ENCODE measurements at regions not wholly inside any gene's neighbourhood (a gene's known extent, or its start where the extent isn't known, plus 50 kb on each side); places are given as distances from the start of the nearest gene placed in this dataset.

DNA sequence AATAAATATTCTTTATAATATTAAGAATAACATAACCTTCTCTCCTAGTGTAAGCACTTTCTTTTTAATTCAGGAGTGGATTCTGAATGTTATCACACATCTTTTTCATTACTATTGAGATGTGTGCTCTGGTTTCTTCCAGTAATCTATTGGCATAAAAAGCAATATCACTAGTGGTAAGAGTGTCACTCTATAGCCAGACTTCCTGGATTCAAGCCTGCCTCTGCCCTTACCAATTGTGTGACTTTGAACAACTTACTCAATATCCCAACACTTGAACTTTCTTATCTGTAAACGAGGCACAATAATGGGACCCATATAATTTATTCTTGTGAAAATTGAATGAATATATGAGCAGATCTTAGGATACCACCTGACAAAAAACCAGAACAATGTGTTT lies 71.0 kb downstream of the SEM1 start:
- DNase-seq, result no peak

DNA sequence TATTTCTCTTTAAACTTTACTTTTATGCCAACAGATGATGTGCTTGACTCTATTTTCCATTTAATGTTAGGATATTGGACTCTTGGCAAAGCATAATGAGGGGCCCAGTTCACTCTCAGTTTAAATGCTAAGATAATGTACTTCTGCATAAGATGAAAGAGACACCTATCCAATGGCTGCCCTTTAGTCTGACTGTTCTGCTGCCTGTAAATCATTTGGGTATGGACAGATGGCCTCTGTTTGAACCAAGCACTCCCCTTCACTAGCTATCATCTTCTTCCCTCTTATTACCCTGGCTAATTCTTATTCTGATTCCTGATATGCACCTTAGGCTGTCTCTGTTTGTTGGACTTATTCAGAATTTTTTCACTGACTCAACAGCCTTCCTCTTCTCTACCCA lies 72.1 kb downstream of the SEM1 start:
- DNase-seq, result no peak

DNA sequence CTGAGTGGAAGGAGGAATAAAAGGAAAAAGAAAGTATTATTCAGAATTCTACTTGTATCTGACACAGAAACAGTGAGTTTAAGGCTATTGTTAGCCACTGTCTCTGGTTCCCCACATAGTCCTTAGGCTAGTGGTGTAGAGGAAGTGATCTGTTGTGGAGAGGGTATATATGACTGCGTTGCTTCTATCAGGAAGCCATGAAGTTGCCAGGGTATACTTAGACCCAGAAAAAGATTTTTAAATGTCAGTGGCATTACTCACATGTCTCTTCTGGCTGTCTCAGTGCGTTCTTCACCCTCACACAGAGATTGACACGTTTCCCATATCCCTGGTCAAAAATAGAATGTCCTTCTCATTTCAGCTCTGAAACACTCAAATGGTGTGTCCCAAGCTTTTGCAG lies 72.7 kb downstream of the SEM1 start:
- DNase-seq, result no peak

DNA sequence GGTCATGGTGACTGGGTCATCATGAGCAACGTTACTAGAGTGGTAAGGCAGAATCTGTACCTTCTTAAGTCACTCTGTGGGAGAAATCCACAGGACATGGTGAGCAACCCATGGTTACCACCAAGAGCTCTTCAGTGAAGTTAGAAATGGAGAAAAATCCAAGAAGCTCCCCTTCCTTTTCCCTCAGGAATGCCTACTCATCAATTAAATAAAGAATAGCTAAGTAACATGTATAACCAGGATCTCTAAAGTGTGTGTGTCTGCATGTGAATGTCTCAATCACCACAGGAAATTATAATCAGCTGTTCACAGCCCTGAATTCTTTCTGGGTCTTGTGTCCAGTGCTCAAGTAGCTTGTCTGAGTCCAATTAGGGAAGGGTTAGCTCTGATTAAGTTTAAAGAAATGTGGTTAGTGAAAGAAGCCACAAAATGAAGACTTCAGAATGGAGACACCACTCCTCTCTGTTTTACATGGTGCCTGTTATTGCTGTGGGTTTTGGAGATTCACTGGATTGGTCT lies 73.2 kb downstream of the SEM1 start:
- no peak for DNase-seq

DNA sequence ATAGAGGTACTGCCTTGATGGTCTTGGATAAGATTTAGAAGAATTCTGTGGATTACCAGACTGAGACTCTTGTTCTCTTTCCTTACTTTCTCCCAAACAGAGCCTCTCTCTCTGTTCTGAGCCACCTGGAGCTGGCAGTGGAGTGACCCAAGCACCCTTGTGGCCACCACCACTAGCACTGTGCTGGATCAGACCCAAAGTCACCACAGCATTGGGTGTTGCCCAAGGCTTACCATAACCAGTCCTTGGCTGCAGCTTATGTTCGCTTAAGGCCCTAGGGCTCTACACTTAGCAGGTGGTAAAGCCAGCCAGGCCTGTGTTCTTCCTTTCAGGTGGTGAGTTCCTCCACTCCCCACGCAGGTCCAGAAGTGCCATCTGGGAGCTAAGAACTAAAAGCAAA lies 79.8 kb downstream of the SEM1 start:
- DNase-seq, result no peak

DNA sequence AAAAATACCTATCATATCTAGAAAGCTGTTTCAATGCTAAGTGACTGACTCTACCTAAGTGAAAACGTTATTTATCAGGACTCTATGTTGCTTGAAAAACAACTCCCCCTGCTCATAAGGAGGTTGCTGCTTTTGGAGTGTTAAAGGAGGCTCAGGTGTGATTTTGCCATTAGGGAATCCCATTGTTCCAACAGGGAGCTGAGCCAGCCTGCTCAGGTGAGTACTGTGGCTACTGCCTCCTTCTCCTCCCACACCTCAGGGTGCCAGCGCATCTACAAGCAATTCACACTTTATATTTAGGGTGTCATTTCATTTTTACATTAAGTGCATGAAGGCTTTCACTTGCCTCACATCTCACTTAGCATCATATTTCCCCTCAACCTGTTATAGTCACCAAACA lies 84.7 kb downstream of the SEM1 start:
- DNase-seq, result no peak

DNA sequence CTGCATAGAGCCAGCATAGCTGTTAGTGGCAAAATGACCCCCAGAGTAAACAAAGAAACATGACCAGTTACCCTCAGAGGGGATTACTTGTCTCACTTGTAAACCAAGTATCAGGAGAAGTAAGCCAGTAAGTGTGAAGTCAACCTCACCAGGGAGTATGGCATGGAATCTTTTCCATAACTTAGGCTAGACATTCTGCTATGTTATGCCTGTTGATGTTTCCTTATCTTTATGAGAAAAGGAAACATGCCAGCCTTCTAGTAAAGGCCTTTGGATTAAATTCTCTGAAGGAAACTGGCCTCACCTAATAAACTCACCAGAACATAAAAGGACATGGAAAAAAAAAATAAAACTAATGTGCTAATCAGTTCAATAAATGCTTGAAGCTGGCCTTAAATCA lies 87.7 kb downstream of the SEM1 start:
- DNase-seq, result no peak

DNA sequence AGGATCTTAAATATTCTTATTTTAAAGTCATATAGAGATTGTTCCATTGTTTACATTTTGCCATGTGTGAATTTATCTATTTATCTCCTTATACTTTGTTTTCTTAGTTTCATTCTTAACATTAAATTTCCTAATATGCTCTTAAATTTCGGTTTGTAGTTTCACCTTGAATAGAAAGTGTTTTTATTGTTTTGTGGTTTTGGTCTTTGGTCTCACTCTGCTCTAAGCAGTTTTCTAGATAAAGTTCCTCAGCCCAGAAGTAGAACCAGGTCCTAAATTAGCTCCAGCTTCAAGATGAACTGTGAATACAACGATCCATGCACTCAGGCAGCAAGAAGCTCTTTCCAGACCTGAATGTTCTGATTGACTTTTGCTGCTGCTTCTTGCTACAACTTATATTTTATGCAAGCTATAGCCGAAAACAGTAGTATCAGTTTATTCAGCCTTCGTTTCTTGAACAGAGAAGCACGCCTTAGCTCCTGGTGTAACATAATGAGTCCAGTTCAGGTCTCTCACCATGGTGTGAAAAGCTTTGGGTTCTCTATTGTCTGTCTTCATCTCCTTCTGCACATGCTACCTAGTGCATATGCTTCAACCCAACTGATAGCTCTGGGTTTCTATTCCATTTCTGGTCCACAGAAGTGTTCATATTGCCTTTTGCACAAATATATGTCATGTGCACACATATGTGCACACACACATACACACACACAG lies 95.3 kb downstream of the SEM1 start:
- DNase-seq, result no peak

DNA sequence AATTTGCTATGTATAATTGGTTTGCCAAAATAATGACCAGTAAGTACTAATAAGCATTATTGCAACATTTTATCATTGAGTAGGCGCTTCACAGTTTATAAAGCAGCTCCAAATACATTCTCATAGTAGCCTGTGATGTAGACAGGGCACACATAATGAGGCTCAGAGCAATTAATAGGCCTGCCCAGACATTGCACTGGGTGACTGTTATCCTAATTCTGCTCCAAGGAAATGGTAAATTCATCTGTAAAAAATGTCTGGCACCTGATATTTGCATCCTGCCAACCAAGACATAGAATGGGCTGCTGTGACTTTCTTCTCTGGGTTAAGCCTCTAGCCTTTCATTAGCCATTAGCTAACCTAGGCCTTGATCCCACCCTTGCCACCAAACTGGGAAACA lies 97.6 kb downstream of the SEM1 start:
- no peak for DNase-seq

DNA sequence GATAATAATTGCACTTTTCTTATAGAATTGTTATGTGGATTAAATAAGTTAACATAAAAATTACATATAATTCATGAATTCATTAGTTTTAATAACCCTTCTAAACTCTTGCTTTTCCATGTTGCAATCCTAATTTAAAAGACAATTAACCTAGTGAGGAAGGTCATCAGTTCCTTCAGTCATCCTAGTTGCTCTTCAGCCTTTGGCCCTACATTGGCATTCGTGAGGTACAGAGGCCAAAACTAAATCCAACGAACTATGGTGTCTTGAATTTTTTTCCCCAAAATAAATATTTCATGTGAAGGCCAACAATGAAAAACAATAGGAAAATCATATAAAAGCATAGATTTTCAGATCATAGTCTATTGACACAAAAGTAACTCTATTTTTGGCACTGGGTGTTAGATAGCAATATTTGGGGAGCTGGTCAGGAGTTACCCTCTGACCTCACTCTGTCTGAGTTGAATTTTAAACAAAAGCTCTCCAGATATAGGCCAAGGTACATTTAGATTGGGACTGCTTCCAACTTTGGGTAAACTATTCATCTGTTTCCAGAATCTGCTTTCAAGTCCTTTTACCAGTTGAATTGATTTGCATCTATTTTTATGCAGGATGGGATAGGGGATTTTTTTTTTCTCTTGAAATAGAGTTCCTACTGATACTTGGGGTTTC lies 104.5 kb downstream of the SEM1 start:
- no peak for DNase-seq

DNA sequence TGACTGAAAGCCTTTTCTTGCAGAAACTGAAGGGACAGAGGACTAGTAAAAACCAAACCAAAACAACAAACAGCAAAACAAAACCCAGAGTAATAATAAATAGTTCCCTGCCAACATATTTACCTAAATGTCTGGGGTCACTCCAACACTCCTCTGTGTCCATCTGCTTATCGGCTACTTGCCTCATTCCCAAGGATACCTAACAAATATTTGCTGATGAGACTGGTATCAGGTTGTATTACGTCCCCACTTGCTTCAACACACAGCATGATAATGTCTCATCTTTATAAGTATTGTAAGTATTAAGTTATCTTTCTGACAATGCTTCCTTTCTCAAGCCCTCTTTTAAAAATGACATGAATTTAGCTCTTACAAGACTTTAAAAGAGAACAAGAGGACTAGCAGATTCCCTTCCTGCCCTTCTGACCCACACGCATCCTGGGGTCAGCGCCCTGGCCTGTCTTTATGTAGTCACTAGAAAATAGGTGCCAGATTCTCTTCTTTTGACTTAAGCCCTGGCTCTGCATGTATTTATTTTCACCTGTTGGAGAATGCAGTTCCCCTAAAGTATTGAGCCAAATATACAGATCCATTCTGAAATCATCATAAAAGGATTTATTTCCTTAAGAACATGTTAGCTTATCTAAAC lies 110.2 kb downstream of the SEM1 start:
- DNase-seq, result no peak

DNA sequence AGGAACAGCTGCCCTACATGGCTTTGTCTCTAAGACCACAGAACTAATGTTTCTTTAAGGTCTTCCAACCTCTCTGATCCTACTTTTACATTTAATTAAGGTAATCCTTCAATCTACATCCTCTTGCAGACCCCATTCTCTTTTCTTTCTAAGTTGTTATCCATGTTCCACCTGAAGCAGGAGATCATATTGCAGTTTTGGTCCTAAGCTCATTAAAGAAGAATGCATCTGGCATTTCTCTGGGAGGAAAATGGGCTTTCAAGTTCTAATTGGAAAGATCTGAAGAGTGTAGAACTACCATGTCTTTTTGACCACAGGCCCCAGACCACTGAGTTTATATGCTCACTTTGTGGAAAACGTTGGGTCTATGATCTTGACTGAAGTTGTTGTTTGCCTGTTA lies 111.2 kb downstream of the SEM1 start:
- DNase-seq, result no peak

GRCh38 chr7:96596120-96596826 lies 113.4 kb downstream of the SEM1 start:
- DNase-seq, result no peak

GRCh38 chr7:96591900-96592676 lies 117.6 kb downstream of the SEM1 start:
- no peak for DNase-seq

GRCh38 chr7:96591159-96591899 lies 118.3 kb downstream of the SEM1 start:
- DNase-seq, result no peak

GRCh38 chr7:96589038-96589437 lies 120.6 kb downstream of the SEM1 start:
- DNase-seq, result no peak

DNA sequence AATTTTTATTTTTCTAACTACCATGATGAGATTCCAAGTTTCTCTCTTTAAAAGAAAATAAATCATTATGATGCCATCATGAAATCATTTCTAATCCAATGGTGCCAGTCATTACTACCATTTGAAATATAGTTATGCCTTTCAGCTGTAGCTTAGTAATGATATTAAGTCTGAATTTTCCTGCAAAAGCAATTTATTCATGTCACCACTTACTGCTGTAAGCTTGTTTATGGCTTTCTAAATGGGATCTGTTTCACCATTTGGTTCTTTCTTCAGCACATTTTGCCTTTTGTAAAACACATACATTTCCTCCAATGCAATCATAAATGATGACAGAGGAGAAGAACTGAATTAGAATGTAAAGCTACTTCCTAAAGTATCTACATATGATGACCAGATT lies 130.5 kb downstream of the SEM1 start:
- no peak for DNase-seq

DNA sequence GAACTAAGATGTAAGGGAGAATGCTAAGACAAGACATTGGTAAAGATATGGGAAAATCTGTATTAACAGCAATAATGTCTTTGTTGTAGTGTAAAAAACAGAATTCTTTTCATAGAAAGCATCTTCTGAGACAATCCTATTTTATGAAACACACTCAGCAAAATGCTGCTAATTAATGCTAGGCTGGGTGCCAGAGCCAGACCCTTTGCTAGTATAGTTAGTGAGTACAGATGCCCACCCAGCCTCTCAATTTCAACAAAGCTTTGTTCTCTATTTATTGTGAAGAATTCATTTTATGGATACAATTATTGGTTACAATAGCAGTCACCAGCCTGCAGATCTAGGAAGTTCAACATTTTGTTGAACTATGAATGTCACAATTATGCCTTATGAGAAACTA lies 131.0 kb downstream of the SEM1 start:
- no peak for DNase-seq

GRCh38 chr7:96563409-96563808 lies 146.2 kb downstream of the SEM1 start:
- no peak for DNase-seq

DNA sequence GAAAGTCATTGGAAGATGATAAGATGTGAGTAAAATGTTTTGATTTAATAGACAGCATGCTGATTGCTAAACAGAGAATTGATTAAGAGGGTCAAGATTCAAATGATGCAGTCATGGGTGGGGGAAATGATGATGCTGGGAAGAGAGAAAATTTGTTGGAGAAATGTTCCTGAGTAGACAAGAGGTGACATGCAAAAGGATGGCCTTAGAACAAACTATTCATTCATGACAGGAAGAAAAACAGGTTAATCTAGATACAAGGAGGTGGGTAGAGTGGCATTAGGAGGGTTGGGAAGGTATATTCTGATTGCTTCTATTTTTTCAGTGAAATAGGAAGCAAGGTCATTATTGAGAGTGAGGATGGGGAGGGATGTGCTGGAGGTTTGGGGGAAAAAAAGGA lies 146.7 kb downstream of the SEM1 start:
- DNase-seq, result no peak

DNA sequence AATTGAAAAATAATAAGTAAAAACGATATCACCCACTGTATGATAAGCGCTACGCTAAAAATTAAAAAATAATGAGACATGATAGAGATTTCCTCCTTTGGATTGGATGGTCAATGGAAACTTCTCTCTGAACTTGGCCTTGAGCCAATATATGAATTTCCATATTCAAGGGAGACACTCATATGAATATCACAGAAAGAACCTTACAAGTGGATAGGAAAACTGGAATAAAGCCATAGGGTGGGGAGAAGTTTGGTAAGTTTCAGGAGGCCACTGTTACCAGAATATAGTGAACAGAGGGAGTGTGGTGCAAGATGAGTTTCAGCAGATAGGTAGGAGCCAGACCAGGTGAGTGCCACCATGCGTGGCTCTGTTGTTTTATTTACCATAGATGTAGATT lies 147.2 kb downstream of the SEM1 start:
- DNase-seq, result no peak

- DNase-seq, result no peak
Measured at GRCh38 chr7:96561892-96562291, 147.8 kb downstream of the SEM1 start.

Data from CD4-positive, alpha-beta T cell treated with Interleukin-6 for 4 hours (primary cell).